Mesenteric fat pad (tissue), 1 donor: ENCODE measurements at regions not wholly inside any gene's neighbourhood (a gene's known extent, or its start where the extent isn't known, plus 50 kb on each side); places are given as distances from the start of the nearest gene placed in this dataset.
"Not testable (repeated sequence)": the region's sequence is repeated elsewhere in the genome, so short reads cannot be mapped to it uniquely, and the experiment has no call there.

Experiments
- DNase-seq: peaks from one replicate; pipeline ENCODE4 v3.0.0-alpha.2; 2020; ENCODE audit warnings: low spot score
- donor health status: DM: yes; HTN: yes; CAD: no.

GRCh38 chr15:20203649-20204150 is 337.9 kb downstream of the GOLGA6L6 start:
- not testable (repeated sequence) for DNase-seq

GRCh38 chr15:20194591-20195198 is 346.9 kb downstream of the GOLGA6L6 start:
- not testable (repeated sequence) for DNase-seq

GRCh38 chr15:20192982-20193929 is 348.3 kb downstream of the GOLGA6L6 start:
- DNase-seq = not testable (repeated sequence)

- DNase-seq = not testable (repeated sequence)
Observed at GRCh38 chr15:20191508-20192125, 350.0 kb downstream of the GOLGA6L6 start.

GRCh38 chr15:20188611-20189010 is 353.0 kb downstream of the GOLGA6L6 start:
- not testable (repeated sequence) for DNase-seq

- DNase-seq = not testable (repeated sequence)
Observed at GRCh38 chr15:20187370-20188355, 353.9 kb downstream of the GOLGA6L6 start.

GRCh38 chr15:20184879-20185278 is 356.7 kb downstream of the GOLGA6L6 start:
- DNase-seq = not testable (repeated sequence)

- DNase-seq = not testable (repeated sequence)
Observed at GRCh38 chr15:20168221-20168620, 373.4 kb downstream of the GOLGA6L6 start.

- DNase-seq = not testable (repeated sequence)
Observed at GRCh38 chr15:20153528-20153927, 388.1 kb downstream of the GOLGA6L6 start.

- not testable (repeated sequence) for DNase-seq
Observed at GRCh38 chr15:20148679-20149078, 392.9 kb downstream of the GOLGA6L6 start.

GRCh38 chr15:20148008-20148407 is 393.6 kb downstream of the GOLGA6L6 start:
- DNase-seq = not testable (repeated sequence)

- not testable (repeated sequence) for DNase-seq
Observed at GRCh38 chr15:20144333-20145036, 397.1 kb downstream of the GOLGA6L6 start.

GRCh38 chr15:20142906-20143305 is 398.7 kb downstream of the GOLGA6L6 start:
- not testable (repeated sequence) for DNase-seq

GRCh38 chr15:20142410-20142809 is 399.2 kb downstream of the GOLGA6L6 start:
- not testable (repeated sequence) for DNase-seq

GRCh38 chr15:20124668-20125067 is 416.9 kb downstream of the GOLGA6L6 start:
- DNase-seq = not testable (repeated sequence)

GRCh38 chr15:20106026-20106425 is 435.6 kb downstream of the GOLGA6L6 start:
- DNase-seq = peak; percentile 89

- peak; percentile 84 for DNase-seq
Observed at GRCh38 chr15:20105011-20105990, 436.3 kb downstream of the GOLGA6L6 start.

- DNase-seq = peak; percentile 90
Observed at GRCh38 chr15:20104551-20104950, 437.0 kb downstream of the GOLGA6L6 start.
